Astrocyte (in vitro differentiated cells and primary cell): ENCODE measurements at regions not wholly inside any gene's neighbourhood (a gene's known extent, or its start where the extent isn't known, plus 50 kb on each side); places are given as distances from the start of the nearest gene placed in this dataset.
"Not testable (repeated sequence)": the region's sequence is repeated elsewhere in the genome, so short reads cannot be mapped to it uniquely, and the experiment has no call there.

Experiments
- DNase-seq: peaks from one replicate; pipeline ENCODE4 v3.0.0-alpha.2; 2010; ENCODE audit warnings: low read depth
- FAIRE-seq: peaks from 2 replicates; lab custom pipeline; 2011; peaks lifted over from hg19 to GRCh38; lab: Jason Lieb, UNC
- H2AFZ ChIP-seq: 2 replicates; pipeline ENCODE4 v1.6.0; 2012; ENCODE audit warnings: low read depth, low read length, inconsistent platforms
- H3K27ac ChIP-seq: 2 replicates; pipeline ENCODE4 v1.5.1; 2011; ENCODE audit warnings: low read depth, low read length, inconsistent platforms
- H3K27me3 ChIP-seq: 2 replicates; pipeline ENCODE4 v1.6.0; 2011; ENCODE audit warnings: low read length, inconsistent platforms; ENCODE audit not compliant: insufficient read depth
- H3K36me3 ChIP-seq: 2 replicates; pipeline ENCODE4 v1.5.1; 2011; ENCODE audit warnings: low read length, inconsistent platforms; ENCODE audit not compliant: insufficient read depth
- H3K4me1 ChIP-seq: 2 replicates; pipeline ENCODE4 v1.5.1; 2011; ENCODE audit warnings: low read length, inconsistent platforms; ENCODE audit not compliant: insufficient read depth
- H3K4me2 ChIP-seq: 2 replicates; pipeline ENCODE4 v1.6.0; 2012; ENCODE audit warnings: low read length, inconsistent platforms
- H3K4me3 ChIP-seq: 2 replicates; pipeline ENCODE4 v1.5.1; 2011; ENCODE audit warnings: low read depth, mild to moderate bottlenecking, low read length, inconsistent platforms; ENCODE audit not compliant: insufficient read depth
- H3K79me2 ChIP-seq: 2 replicates; pipeline ENCODE4 v1.6.0; 2012; ENCODE audit warnings: mild to moderate bottlenecking, low read length, inconsistent platforms; ENCODE audit not compliant: insufficient read depth
- H3K9ac ChIP-seq: 2 replicates; pipeline ENCODE4 v1.6.0; 2012; ENCODE audit warnings: mild to moderate bottlenecking, low read length, inconsistent platforms
- H3K9me3 ChIP-seq: 2 replicates; pipeline ENCODE4 v1.5.1; 2012; ENCODE audit warnings: low read depth, mild to moderate bottlenecking, low read length, inconsistent platforms; ENCODE audit not compliant: insufficient read depth
- H4K20me1 ChIP-seq: 2 replicates; pipeline ENCODE4 v1.6.0; 2012; ENCODE audit warnings: low read length, inconsistent platforms; ENCODE audit not compliant: insufficient read depth
- H3K27ac Mint-ChIP-seq: one replicate; pipeline ENCODE4 v1.8.0; 2021; ENCODE audit warnings: mild to moderate bottlenecking, mixed read lengths; ENCODE audit not compliant: unreplicated experiment
- H3K27me3 Mint-ChIP-seq: one replicate; pipeline ENCODE4 v1.8.0; 2021; ENCODE audit warnings: low read depth, mixed read lengths; ENCODE audit not compliant: unreplicated experiment
- H3K36me3 Mint-ChIP-seq: one replicate; pipeline ENCODE4 v1.8.0; 2021; ENCODE audit warnings: low read depth, mixed read lengths; ENCODE audit not compliant: unreplicated experiment
- H3K4me1 Mint-ChIP-seq: one replicate; pipeline ENCODE4 v1.8.0; 2021; ENCODE audit warnings: low read depth, mixed read lengths; ENCODE audit not compliant: unreplicated experiment
- H3K4me3 Mint-ChIP-seq: one replicate; pipeline ENCODE4 v1.8.0; 2021; ENCODE audit warnings: mild to moderate bottlenecking, moderate library complexity, mixed read lengths; ENCODE audit not compliant: unreplicated experiment
- H3K9me3 Mint-ChIP-seq: one replicate; pipeline ENCODE4 v1.8.0; 2021; ENCODE audit warnings: mild to moderate bottlenecking, mixed read lengths; ENCODE audit not compliant: unreplicated experiment
- EZH2 ChIP-seq: IDR thresholded peaks from 2 replicates; pipeline ENCODE4 v1.6.1; 2012; ENCODE audit warnings: mild to moderate bottlenecking, low read length, inconsistent platforms; ENCODE audit not compliant: insufficient read depth
- TF ChIP-seq, protein P1 (sequence below): IDR thresholded peaks from 2 replicates; pipeline ENCODE4 v1.5.1; 2011; ENCODE audit warnings: low read depth, mild to moderate bottlenecking, inconsistent platforms, low read length, moderate library complexity; ENCODE audit not compliant: insufficient read depth

DNA sequence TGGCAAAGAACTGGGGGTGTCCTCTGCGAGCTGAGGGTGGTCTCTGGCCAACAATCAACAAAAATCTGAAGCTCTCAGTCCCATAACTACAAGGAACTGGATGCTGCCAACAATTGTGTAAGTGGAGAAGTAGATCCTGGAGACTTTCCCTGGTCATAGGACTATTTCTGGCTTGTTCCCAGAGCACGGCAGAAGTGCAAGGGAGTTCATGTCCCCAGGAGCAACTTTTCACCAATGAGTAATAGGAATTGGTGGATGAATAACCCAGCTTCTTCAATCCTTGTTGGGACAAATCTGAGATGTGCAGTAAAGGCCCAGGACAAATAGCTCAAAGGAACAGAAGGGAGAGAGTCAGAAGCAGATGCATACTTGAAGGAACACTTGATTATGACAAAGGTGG, 95.5 kb downstream of the QRSL1 start:
- H3K79me2 ChIP-seq: no peaks in the 10 kb centered on the region
- H3K4me3 Mint-ChIP-seq: no peak overlapping the region
- H3K4me3 ChIP-seq: no peak overlapping the region
- no peak overlapping the region for H2AFZ ChIP-seq
- DNase-seq (no peak), FAIRE-seq (no peak)
- H3K9me3 Mint-ChIP-seq: no peaks in the 10 kb centered on the region
- TF ChIP-seq, protein P1, sequence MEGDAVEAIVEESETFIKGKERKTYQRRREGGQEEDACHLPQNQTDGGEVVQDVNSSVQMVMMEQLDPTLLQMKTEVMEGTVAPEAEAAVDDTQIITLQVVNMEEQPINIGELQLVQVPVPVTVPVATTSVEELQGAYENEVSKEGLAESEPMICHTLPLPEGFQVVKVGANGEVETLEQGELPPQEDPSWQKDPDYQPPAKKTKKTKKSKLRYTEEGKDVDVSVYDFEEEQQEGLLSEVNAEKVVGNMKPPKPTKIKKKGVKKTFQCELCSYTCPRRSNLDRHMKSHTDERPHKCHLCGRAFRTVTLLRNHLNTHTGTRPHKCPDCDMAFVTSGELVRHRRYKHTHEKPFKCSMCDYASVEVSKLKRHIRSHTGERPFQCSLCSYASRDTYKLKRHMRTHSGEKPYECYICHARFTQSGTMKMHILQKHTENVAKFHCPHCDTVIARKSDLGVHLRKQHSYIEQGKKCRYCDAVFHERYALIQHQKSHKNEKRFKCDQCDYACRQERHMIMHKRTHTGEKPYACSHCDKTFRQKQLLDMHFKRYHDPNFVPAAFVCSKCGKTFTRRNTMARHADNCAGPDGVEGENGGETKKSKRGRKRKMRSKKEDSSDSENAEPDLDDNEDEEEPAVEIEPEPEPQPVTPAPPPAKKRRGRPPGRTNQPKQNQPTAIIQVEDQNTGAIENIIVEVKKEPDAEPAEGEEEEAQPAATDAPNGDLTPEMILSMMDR: no peak
- TF ChIP-seq EZH2: no peak
- H3K9ac ChIP-seq: no peak overlapping the region
- no peaks in the 10 kb centered on the region for H3K4me1 ChIP-seq
- no peaks in the 10 kb centered on the region for H3K36me3 ChIP-seq
- peaks cover 3% of the 10 kb centered on the region for H3K27me3 Mint-ChIP-seq
- no peaks in the 10 kb centered on the region for H4K20me1 ChIP-seq
- H3K27ac Mint-ChIP-seq: no peak overlapping the region
- H3K27ac ChIP-seq: no peak overlapping the region
- no peaks in the 10 kb centered on the region for H3K36me3 Mint-ChIP-seq
- peaks cover 2% of the 10 kb centered on the region for H3K27me3 ChIP-seq
- H3K4me1 Mint-ChIP-seq: no peaks in the 10 kb centered on the region
- H3K4me2 ChIP-seq: no peak overlapping the region
- no peaks in the 10 kb centered on the region for H3K9me3 ChIP-seq

DNA sequence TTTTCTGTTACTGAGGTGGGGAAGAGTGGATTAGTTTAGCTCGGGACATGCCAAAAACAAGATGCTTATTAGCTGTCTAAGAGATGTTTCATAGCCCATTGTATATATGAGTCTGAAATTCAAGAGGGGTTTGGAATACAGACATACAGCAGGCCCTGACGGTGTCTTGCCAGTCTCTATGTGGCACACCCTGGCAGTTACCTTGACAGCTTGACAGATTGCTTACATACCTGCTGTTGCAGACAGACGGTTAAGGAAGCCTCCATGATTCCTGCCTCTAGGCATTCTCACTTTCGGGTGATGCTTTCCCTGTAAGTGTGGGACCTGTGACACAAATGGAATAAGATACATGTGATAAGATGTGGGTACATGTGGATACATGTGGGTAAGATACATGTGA, 95.0 kb downstream of the QRSL1 start:
- H4K20me1 ChIP-seq: no peaks in the 10 kb centered on the region
- H3K4me1 ChIP-seq: no peaks in the 10 kb centered on the region
- Mint-ChIP-seq H3K27ac (no peak overlapping the region), H3K36me3 (no peaks in the 10 kb centered on the region), H3K9me3 (no peaks in the 10 kb centered on the region), H3K4me3 (no peak overlapping the region), H3K4me1 (no peaks in the 10 kb centered on the region), H3K27me3 (peaks cover 2% of the 10 kb centered on the region)
- H3K4me3 ChIP-seq: no peak overlapping the region
- H3K9ac ChIP-seq: no peak overlapping the region
- no peak overlapping the region for H3K4me2 ChIP-seq
- H3K9me3 ChIP-seq: no peaks in the 10 kb centered on the region
- no peak overlapping the region for H3K27ac ChIP-seq
- H3K36me3 ChIP-seq: no peaks in the 10 kb centered on the region
- peaks cover 2% of the 10 kb centered on the region for H3K27me3 ChIP-seq
- H2AFZ ChIP-seq: no peak overlapping the region
- TF ChIP-seq, protein P1: no peak
- no peak for TF ChIP-seq EZH2
- no peaks in the 10 kb centered on the region for H3K79me2 ChIP-seq
- FAIRE-seq: no peak
- DNase-seq: no peak

DNA sequence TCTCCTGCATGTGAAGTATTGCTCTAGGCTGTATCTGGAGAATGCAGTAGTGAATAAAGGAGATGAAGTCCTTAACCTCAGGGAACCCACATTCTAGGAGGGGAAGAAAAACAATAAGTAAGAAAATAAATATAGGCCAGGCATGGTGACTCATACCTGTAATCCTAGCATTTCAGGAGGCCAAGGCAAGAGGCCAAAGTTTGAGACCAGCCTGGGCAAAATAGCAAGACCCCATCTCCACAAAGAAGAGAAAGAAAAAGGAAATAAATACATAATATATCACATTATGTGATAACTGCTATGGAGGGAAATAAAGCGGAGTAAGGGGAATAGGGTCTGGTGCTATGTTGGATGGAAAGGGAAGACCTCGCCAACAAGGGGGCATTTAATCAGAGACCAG, 94.0 kb downstream of the QRSL1 start:
- H4K20me1 ChIP-seq, FAIRE-seq, H3K27ac Mint-ChIP-seq, H3K27me3 Mint-ChIP-seq, H3K27me3 ChIP-seq, H3K4me3 ChIP-seq, H2AFZ ChIP-seq, H3K4me2 ChIP-seq, H3K4me1 Mint-ChIP-seq, H3K27ac ChIP-seq, DNase-seq, H3K9me3 ChIP-seq, H3K36me3 ChIP-seq, H3K36me3 Mint-ChIP-seq, H3K4me3 Mint-ChIP-seq, H3K79me2 ChIP-seq, H3K9ac ChIP-seq, H3K4me1 ChIP-seq, H3K9me3 Mint-ChIP-seq: not testable (repeated sequence)

DNA sequence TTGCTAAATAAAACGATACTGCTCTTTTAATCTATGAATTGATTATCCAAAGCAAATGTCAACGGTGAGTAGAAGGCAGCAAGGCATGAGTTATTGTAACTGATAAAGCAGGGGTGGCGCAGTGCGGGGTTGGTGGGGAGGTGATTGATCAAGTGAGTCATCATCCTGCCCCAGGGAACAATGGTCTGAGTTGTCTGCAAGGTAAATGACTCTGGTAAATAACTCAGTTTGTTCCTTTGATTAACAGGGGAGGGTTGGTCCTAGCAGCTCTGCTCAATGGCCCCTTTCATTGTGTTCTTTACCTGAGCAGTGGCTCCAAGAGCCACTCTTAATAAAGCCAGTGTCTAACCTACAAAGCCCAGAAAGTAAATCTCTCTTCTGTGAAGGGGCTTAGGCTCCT, 91.8 kb downstream of the QRSL1 start:
- H3K4me1 Mint-ChIP-seq, H2AFZ ChIP-seq, H3K27ac Mint-ChIP-seq, H3K36me3 Mint-ChIP-seq, FAIRE-seq, H3K27me3 Mint-ChIP-seq, H3K36me3 ChIP-seq, H3K27ac ChIP-seq, H3K4me1 ChIP-seq, H3K9me3 Mint-ChIP-seq, H3K4me3 ChIP-seq, H3K27me3 ChIP-seq, H4K20me1 ChIP-seq, DNase-seq, H3K9ac ChIP-seq, H3K4me2 ChIP-seq, H3K9me3 ChIP-seq, H3K4me3 Mint-ChIP-seq, H3K79me2 ChIP-seq: not testable (repeated sequence)
